Gastrocnemius medialis (tissue), 4 donors: ENCODE measurements at regions not wholly inside any gene's neighbourhood (a gene's known extent, or its start where the extent isn't known, plus 50 kb on each side); places are given as distances from the start of the nearest gene placed in this dataset.

Source experiments
- POLR2A ChIP-seq, 2 donors: fragments of 450-650 bp; IDR thresholded peaks; one replicate each; pipeline ENCODE4 v1.6.1; 2017; ENCODE audit warnings: antibody characterized with exemption in 2 of 2, mild to moderate bottlenecking in 2 of 2, moderate library complexity in 2 of 2
- TF ChIP-seq, protein P1 (sequence below), 5 experiments: fragments of 450-650 bp in 3 of 5; fragments of 200-600 bp in 2 of 5; sonication (generic) in 2 of 5; IDR thresholded peaks in 4 of 5; conservative IDR thresholded peaks in 1 of 5; 1 replicate in 4 of 5; 2 replicates in 1 of 5; pipeline ENCODE4 v1.5.1; 2016 to 2019; ENCODE audit warnings: antibody characterized with exemption in 5 of 5, mild to moderate bottlenecking in 3 of 5, moderate library complexity in 3 of 5

DNA sequence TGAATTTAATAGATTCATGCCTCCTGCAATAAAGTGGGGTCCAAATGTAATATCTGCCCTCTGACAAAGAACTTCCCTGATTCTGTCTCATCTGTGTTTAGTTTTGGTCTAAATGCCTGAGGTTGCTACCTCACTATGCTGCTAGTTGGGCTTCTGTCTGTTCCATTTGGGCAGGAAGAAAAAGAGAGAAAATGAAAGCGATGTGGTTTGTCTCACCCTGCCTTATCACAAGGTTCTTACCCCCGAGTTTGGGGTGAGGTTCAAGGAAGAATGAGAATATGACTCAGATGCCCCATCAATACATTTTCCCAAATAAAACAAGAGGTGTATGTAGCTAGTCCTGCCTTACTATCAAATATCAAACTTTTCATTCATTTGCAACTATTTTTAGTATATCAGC is 132.1 kb upstream of the MTAP start:
- TF ChIP-seq, protein P1, sequence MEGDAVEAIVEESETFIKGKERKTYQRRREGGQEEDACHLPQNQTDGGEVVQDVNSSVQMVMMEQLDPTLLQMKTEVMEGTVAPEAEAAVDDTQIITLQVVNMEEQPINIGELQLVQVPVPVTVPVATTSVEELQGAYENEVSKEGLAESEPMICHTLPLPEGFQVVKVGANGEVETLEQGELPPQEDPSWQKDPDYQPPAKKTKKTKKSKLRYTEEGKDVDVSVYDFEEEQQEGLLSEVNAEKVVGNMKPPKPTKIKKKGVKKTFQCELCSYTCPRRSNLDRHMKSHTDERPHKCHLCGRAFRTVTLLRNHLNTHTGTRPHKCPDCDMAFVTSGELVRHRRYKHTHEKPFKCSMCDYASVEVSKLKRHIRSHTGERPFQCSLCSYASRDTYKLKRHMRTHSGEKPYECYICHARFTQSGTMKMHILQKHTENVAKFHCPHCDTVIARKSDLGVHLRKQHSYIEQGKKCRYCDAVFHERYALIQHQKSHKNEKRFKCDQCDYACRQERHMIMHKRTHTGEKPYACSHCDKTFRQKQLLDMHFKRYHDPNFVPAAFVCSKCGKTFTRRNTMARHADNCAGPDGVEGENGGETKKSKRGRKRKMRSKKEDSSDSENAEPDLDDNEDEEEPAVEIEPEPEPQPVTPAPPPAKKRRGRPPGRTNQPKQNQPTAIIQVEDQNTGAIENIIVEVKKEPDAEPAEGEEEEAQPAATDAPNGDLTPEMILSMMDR (IDR thresholded peaks at IDR 0.05 in 4 of 5, conservative IDR thresholded peaks at IDR 0.05 in 1 of 5) = no peak
- TF ChIP-seq POLR2A (IDR thresholded peaks at IDR 0.05) = no peak
